Smooth muscle cell (in vitro differentiated cells): ENCODE measurements at regions not wholly inside any gene's neighbourhood (a gene's known extent, or its start where the extent isn't known, plus 50 kb on each side); places are given as distances from the start of the nearest gene placed in this dataset.

Experiments used
- DNase-seq: peaks from one replicate; lab custom pipeline; 2025; ENCODE audit not compliant: unreplicated experiment; lab: John Stamatoyannopoulos, UW
- H2AFZ ChIP-seq: fragments of 200-600 bp; sonication (generic); 2 replicates; pipeline ENCODE4 v1.6.0; 2016; ENCODE audit warnings: antibody characterized with exemption, low read depth, mild to moderate bottlenecking
- H3F3A ChIP-seq: fragments of 200-600 bp; sonication (generic); 2 replicates; pipeline ENCODE4 v1.6.0; 2017; ENCODE audit warnings: antibody characterized with exemption, low read depth
- H3K27ac ChIP-seq: fragments of 200-600 bp; sonication (generic); 2 replicates; pipeline ENCODE4 v1.5.1; 2016; ENCODE audit warnings: low read depth, mild to moderate bottlenecking
- H3K27me3 ChIP-seq: fragments of 200-600 bp; sonication (generic); 2 replicates; pipeline ENCODE4 v1.6.1; 2016; ENCODE audit warnings: low read depth, mild to moderate bottlenecking
- H3K36me3 ChIP-seq: fragments of 200-600 bp; sonication (generic); 2 replicates; pipeline ENCODE4 v1.5.1; 2016; ENCODE audit warnings: low read depth
- H3K4me1 ChIP-seq: fragments of 200-600 bp; sonication (generic); 2 replicates; pipeline ENCODE4 v1.5.1; 2016; ENCODE audit warnings: low read depth
- H3K4me2 ChIP-seq: fragments of 200-600 bp; sonication (generic); 2 replicates; pipeline ENCODE4 v1.6.0; 2016; ENCODE audit warnings: mild to moderate bottlenecking
- H3K4me3 ChIP-seq: fragments of 200-600 bp; sonication (generic); 2 replicates; pipeline ENCODE4 v1.5.1; 2016; ENCODE audit warnings: mild to moderate bottlenecking
- H3K79me2 ChIP-seq: fragments of 200-600 bp; sonication (generic); 2 replicates; pipeline ENCODE4 v1.6.0; 2016; ENCODE audit warnings: low read depth, mild to moderate bottlenecking
- H3K9ac ChIP-seq: fragments of 200-600 bp; sonication (generic); 2 replicates; pipeline ENCODE4 v1.6.0; 2016; ENCODE audit warnings: low read depth
- H3K9me3 ChIP-seq: fragments of 200-600 bp; sonication (generic); replicated peaks from 2 replicates; pipeline ENCODE4 v1.5.1; 2016; ENCODE audit warnings: low read depth
- H4K20me1 ChIP-seq: fragments of 200-600 bp; sonication (generic); 2 replicates; pipeline ENCODE4 v1.6.0; 2016; ENCODE audit warnings: low read depth
- CTCF ChIP-seq: fragments of 200-600 bp; sonication (generic); IDR thresholded peaks from 2 replicates; pipeline ENCODE4 v1.5.1; 2017; ENCODE audit warnings: borderline replicate concordance, mild to moderate bottlenecking, antibody characterized with exemption; ENCODE audit not compliant: insufficient read depth, poor library complexity, severe bottlenecking
- WGBS: methylation state at CpG from one replicate; pipeline ENCODE4 v1.1.7; 2016; ENCODE audit warnings: low lambda C conversion rate; 5-methylcytosine and 5-hydroxymethylcytosine counted together

GRCh38 chr7:18400726-18401125 lies 94.8 kb upstream of the HDAC9 start:
- Histone ChIP-seq H3K9ac (no peak overlapping the region), H3K79me2 (no peaks in the 10 kb centered on the region), H3K36me3 (no peaks in the 10 kb centered on the region), H3K27ac (peak overlapping the region; percentile 40), H3K4me1 (peaks cover 20% of the 10 kb centered on the region), H4K20me1 (no peaks in the 10 kb centered on the region), H2AFZ (no peak overlapping the region), H3K4me3 (no peak overlapping the region), H3K4me2 (peak overlapping the region; percentile 55), H3F3A (peaks cover 7% of the 10 kb centered on the region), H3K9me3 (no peaks in the 10 kb centered on the region), H3K27me3 (no peaks in the 10 kb centered on the region)
- WGBS, result 29% methylated on average over 3 of the region's 3 CpGs
- DNase-seq, result no peak
- TF ChIP-seq CTCF, result no peak

GRCh38 chr7:18401757-18402156 lies 93.8 kb upstream of the HDAC9 start:
- WGBS, result 85% methylated on average over 1 of the region's 1 CpG
- Histone ChIP-seq H3K27me3 (no peaks in the 10 kb centered on the region), H3K79me2 (no peaks in the 10 kb centered on the region), H4K20me1 (no peaks in the 10 kb centered on the region), H3K4me3 (no peak overlapping the region), H3K36me3 (no peaks in the 10 kb centered on the region), H3K4me2 (peak overlapping the region; percentile 55), H3F3A (peaks cover 7% of the 10 kb centered on the region), H3K9me3 (no peaks in the 10 kb centered on the region), H3K27ac (peak overlapping the region; percentile 53), H3K9ac (no peak overlapping the region), H3K4me1 (peaks cover 20% of the 10 kb centered on the region), H2AFZ (no peak overlapping the region)
- no peak for TF ChIP-seq CTCF
- DNase-seq, result no peak

DNA sequence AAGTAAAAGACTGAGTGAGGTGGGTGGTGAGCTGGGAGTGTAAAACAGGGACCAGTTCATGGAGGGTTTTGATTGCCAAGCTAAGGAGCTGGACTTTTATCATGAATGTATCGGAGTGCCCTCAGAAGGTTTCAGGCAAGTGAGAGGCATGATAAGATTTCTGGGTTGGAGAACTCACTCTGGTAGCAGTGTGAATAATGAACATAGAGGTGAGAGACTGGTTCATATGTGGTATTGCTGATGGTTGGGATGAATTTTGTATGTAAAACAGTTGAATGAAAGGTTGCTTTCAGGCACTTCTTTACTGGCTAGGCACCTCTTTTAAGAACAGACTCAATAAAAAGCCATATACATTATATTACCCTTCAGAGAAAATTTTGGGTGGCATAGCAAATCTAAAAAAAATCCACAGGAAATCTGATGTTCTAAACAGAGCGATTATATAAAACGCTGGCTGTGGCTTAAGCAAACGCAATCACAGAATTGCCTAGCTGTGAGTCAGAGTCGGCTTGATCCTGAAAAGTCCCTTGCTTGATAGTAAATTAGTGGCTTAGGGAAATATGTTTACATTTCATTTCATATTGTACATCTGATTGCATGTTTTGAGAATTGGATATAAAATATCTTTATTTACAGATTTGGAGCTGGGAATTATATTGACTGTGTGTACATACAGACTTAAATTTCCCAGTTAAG lies 92.9 kb upstream of the HDAC9 start:
- Histone ChIP-seq H3F3A (peaks cover 7% of the 10 kb centered on the region), H3K4me3 (no peak overlapping the region), H3K4me1 (peaks cover 13% of the 10 kb centered on the region), H3K4me2 (peak overlapping the region; percentile 55), H2AFZ (no peak overlapping the region), H3K27me3 (no peaks in the 10 kb centered on the region), H3K36me3 (no peaks in the 10 kb centered on the region), H3K79me2 (no peaks in the 10 kb centered on the region), H3K27ac (peak overlapping the region; percentile 53), H4K20me1 (no peaks in the 10 kb centered on the region), H3K9me3 (no peaks in the 10 kb centered on the region), H3K9ac (no peak overlapping the region)
- TF ChIP-seq CTCF, result no peak
- WGBS, result 24% methylated on average over 5 of the region's 5 CpGs
- DNase-seq, result no peak

DNA sequence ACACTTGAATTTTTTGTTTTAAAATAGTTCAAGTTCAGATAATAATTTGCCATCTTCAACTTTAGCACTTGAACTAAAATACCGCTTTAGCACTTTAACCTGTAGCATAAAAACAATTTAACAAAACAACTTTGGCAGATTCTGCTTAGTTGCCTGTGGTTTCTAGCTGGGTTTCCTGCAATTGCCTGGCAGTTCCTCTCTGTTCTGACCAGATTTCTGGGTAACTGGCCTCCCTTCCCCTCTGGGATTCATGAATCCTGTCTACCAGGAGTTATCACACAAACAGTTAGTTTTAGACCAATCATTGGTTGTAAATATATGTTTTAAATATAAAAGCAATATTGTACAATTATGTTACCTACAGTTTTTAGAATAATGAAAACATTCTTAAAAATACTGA lies 89.8 kb upstream of the HDAC9 start:
- H3K79me2 ChIP-seq, result no peaks in the 10 kb centered on the region
- no peaks in the 10 kb centered on the region for H3K36me3 ChIP-seq
- DNase-seq, result no peak
- H4K20me1 ChIP-seq, result no peaks in the 10 kb centered on the region
- H3K4me2 ChIP-seq, result no peak overlapping the region
- no peaks in the 10 kb centered on the region for H3K27me3 ChIP-seq
- H3F3A ChIP-seq, result peaks cover 7% of the 10 kb centered on the region
- no peak overlapping the region for H3K4me3 ChIP-seq
- H3K9ac ChIP-seq, result no peak overlapping the region
- no peak overlapping the region for H3K27ac ChIP-seq
- H3K4me1 ChIP-seq, result peaks cover 11% of the 10 kb centered on the region
- H3K9me3 ChIP-seq, result no peaks in the 10 kb centered on the region
- no peak for TF ChIP-seq CTCF
- no peak overlapping the region for H2AFZ ChIP-seq
- WGBS, result 91% methylated on average over 1 of the region's 1 CpG
